ENCODE measurements at regions not wholly inside any gene's neighbourhood (a gene's known extent, or its start where the extent isn't known, plus 50 kb on each side); places are given as distances from the start of the nearest gene placed in this dataset.

DNA sequence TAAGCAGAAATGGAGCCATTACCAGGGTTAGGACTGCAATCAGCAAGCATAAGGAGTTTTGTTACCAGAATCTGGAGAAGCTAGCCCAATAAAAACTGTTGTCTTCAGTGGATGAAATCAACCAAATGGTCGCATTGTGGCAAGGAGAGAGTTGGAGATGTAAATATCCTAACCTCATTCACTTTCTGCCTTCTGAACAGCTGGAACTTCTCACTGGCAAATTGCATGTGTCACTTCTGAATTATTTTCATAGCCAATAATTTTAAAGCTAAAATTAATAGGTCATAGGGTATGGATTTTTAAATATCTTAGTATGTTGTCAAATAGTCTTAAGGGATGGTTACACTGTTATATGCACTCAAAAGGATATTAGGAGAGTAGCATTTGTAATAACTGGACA, 121.6 kb downstream of the SUCNR1 start:
- DNase-seq, result no peak

DNA sequence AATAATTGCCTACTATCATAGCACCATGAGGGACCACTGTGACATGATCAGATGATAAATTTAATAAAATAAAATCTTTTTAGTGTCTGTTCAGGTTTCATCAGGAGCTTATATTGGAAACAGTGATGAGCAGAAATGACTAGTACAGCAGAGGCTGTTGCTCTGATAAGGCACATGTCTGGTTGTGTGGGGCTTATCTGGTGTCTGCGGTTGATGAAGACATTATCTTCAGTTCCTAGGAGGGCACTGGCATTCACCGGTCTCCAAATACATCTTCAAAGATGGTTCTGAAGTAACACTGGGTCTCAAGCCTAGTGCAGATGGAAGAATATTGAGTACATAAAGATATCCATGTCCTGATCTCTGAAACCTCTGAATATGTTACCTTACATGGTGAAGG, 125.3 kb downstream of the SUCNR1 start:
- no peak for DNase-seq

DNA sequence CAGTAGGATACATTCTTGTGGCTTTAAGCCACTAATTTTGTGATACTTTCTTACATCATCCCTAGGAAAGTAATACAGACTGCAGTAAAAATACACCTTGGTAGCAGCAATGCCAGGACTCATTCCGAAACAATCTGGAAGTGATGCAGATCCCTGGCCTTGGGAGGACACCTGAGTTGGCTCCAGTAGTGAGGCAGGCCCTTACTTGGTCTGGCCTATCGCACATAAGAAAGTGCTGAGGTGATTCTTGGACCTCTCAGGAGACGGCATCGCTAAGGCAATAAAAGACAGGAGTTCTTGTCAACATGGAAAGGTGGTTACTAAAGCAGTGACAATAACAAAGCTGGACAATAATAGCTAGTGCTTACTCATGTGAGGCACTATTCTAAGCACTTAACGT, 126.5 kb downstream of the SUCNR1 start:
- DNase-seq, result no peak

DNA sequence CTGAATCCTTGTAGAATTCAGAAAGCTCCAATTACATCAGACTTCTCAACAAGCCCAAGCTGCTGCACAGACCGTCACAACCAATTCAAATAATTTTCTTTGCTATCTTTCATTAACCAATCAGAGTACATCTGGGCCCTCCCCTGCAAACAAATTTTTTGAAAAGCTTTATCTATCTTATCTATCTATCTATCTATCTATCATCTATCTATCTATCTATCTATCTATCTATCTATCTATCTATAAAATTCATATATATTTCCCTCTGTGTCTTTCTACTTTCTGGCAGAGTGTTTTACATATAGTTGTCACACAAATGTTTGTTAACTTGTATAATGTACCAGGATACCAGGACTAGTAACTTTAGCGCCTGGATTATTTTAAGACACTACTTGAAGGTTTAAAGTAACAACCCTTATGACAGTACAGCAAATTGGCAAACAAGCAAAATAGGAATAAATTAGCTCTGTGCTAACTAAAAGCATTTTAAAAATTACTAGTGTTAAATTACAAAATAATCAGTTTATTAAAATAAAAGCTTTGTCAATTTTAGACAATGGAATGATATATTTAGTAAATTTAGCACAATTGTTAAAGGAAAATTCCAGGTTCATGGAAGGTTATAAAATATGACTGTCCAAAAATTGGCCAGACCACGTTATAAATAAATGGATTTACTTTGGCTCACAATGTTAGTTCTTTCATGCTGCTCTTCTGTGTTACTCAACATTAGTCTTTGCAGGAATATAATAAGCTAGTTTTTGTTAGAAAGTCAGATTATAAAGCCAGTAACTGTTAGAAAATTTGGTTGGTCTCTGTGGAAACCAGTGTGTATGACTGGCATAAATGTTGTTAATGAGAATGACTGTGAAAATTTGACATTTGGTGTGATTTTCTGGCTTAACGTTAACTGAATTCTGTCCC, 138.6 kb downstream of the SUCNR1 start:
- DNase-seq, result no peak

DNA sequence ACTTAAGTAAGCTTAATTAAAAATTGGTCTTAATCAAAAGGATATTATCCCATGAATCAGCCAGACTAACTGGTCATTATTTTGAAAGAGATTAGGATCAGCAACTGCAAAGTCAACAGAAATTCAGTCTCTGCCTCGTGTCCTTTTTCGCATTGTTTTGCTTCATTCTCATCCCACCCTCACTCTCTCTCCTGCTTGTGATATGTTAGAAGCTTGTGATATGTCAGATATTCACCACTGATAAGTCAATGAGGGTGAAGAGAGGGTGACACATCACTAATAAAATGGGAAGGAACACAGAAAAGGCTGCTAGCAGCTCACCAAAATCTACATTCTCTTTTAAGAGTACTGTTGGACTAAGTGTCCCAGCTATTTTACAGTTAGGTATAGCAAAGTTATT, 146.1 kb downstream of the SUCNR1 start:
- no peak for DNase-seq

DNA sequence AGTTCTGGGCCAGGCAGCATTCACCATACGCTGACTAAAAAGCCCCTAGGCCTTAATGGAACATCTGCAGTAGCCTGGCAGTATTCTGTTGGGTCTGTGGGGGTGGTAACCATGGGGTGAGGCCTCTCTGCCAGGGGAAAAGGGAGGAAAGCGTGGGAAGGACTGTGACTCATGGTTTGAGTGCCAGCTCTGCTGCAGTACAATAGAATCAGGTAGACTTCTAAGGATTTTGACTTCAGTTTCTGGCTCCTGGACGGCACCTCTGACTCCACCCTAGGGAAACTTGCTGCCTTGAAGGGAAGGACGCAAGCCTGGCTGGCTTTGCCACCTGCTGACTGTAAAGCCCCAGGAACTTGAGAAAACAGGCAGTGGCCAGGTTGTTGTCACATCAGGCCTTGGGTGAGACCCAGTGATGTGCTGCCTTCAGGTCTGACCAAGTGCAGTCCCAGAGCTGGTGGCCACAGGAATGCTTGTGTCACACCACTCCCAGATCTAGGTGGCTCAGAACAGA, 148.6 kb downstream of the SUCNR1 start:
- DNase-seq, result no peak

DNA sequence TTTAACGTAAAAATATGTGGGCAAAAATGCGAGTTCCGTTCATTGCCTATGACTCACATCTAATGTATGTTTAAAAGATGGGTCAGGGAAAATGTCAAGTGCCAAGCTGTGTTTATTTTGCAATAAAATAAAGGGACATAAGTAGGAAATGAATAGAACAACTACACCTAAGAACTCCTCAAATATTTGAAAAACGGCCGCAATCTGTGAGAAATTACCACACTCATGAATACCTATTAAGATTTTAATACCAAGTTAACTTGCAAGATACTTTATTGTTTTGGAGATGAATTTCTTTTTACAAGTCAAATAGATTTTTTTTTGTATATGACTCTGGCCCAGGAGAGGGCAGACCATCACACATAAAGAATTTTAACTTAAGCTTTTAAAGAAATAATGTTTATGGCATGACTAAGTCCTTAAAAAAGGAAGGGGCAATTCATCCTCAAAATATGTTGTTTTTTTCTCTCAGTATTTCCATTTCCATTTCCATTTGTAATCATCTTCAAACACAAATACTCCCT, 152.7 kb downstream of the SUCNR1 start:
- no peak for DNase-seq

DNA sequence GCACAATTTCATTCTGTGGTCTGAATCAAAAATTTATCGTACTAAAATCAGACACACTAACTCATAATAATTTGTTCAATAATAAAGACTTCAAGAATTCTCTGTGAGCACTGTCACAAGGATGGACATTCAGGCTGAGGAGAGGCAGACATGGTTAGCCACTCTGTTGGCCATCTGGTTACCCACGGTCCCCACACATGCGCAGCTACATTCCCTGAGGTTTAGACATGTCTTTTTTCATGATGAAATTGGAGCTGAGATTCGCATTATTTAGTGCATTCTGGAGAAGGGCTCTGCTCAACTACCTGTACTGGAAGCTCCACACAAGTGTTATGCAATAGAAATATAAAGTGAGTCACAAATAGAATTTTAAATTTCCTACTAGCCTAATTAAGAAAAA, 156.9 kb downstream of the SUCNR1 start:
- no peak for DNase-seq

DNA sequence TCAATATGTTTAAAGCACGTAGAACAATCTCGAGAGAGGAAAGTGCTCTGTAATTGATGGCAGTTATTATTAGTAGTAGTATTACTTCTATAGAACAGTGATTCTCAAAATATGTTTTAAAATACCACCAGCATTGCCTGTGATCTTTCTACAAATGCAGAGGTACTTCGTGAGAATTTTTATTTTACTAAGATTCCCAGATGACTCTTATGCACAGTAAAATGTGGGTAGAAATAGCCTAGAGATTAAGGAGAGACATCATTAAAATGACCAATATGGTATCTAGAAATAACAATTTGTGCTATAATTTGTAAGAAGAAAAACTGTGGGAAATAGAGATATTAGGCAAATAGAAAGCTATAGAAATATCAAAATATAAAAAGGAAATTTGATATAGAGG, 157.9 kb downstream of the SUCNR1 start:
- DNase-seq, result no peak

DNA sequence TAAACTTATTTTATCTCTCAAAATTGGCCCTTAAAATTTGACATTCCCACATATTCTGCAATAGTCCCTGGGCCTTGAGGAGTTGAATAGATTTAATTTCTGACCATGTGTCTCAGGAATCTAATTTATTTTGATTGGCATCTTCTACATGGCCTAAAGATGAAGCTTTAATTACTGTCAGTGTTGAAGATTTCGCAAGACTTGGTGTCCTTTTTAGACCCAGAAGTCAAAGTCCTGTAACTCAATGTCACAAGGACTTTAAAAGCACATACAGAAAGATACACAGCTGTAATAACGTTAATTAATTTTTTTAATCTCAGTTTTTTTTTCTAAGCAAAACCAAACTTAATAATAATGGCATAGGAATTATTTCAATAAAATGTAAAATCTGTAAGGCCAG, 163.9 kb downstream of the SUCNR1 start:
- no peak for DNase-seq

DNA sequence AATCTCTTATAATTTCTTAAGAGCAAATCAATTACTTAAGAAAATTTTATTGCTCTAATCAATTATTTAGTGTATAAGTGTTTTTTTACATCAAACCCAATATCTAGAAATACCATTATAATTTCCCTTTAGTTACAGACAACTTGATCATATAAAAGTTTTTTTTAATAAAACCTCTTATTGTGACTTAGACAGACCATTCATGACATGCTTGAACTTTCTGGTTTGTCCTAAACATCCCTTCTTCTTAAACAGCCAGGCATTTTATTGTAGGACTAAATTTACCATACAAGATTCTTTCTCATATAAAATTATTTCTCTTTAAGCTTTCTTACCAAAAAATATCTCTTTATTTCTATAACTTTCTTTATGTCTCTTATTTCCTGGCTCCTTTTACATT, 164.5 kb downstream of the SUCNR1 start:
- no peak for DNase-seq

DNA sequence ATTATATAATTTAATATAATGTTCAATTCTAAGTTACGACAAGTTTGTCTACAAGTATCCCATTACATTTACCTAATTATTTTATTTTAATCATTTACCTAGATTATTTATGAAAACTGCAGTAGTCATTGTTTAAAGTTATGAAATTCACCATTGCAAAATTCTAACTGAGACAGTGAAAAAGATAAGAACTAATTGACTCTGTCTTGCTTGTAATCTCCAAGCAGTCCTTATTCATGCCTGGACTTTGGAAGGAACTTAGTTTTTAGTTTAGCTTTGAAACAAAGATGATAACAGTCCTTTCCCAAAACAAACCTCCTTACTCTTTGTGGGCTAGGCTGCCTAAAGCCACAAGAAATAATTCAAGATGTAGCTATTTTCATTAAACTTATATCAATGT, 165.0 kb downstream of the SUCNR1 start:
- no peak for DNase-seq

DNA sequence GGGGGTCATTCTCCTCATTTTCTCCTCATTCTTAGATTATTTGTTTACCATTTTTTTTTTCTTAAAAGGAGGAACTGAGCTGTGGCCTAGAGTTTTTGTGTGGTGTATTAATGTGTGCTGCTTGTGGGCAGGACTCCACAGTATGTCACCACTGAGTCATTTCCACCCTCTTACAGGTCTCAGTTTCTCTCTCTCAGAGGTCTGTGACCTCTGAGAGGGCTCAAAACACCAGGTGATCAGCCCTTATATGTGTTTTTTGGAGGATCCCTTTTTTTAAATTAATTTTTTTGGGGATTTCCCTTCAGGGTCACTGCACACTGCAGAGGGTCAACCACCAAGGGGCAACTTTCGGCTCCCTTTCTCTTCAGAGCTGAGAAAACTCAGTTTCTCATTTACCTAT, 166.4 kb downstream of the SUCNR1 start:
- no peak for DNase-seq

DNA sequence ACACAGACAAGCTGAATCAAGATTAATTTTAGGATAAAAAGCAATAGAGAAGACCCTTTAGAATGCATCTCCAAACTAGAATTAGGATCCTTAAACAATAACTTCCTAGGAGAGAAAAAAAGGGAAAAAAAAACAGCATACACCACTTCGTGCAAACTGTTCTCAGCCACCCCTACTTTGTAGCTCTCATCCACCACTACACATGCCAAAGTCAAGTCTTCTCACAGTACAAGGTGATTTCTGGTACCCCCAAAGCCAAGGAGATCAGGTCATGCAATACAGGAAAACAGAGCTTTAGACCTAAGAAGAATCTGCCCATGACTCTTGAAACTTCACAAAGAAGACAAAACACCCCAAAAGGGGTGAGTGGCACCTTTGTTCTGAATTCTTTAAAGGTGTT, 166.9 kb downstream of the SUCNR1 start:
- DNase-seq, result no peak

DNA sequence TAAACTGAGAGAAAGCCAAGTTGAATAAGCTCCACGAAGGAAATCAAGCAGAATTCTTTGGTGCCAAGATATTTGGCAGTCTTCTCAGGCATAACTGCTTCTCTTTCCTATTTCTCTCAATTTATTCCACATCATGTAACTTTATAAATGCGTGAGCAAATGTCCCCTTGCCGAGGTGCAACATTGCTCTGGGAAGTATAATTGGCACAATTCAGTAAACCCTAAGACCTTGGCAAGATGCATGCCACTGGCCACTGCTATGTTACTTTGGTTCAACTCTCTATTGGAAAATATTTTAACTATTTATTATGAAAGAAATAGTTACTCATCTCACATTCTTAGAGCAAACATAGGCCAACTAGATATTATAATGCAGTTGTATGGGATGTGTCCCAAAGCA, 170.2 kb downstream of the SUCNR1 start:
- no peak for DNase-seq

DNA sequence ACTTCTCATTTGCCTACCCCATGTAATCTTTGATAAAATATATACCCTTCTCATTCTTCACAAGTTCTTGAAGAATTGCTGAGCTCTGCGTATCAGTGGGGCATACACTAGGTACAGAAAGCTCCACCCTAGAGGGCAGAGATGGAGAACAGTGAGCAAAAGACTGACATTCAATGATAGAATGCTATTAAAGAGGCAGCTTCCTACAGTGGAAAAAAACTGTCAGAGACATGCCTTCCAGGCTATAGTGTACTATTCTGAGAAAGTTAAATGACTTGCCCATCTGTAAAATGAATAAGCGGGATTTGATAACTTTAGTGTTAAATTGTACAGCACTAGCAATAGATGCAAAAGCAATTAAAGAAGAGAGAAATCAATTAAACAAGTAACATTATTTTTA, 172.8 kb downstream of the SUCNR1 start:
- no peak for DNase-seq

DNA sequence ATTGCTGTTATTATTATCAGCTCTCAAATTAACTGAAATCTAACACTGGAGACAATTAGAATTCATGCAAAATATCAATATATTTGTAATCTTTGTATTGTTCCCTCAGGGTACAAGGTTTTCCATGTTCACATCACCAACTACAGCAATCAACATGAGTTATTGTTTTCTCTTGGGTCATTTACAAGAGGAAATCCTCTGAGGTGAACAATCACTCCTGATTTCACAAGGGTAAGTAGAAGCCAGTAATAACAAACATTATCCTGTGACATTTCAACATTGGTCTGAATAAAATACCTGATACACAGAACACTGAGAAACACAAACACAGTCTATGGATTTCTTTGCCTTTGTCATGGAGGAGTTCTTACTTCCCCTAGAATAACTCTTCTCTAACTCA, 174.0 kb downstream of the SUCNR1 start:
- no peak for DNase-seq

DNA sequence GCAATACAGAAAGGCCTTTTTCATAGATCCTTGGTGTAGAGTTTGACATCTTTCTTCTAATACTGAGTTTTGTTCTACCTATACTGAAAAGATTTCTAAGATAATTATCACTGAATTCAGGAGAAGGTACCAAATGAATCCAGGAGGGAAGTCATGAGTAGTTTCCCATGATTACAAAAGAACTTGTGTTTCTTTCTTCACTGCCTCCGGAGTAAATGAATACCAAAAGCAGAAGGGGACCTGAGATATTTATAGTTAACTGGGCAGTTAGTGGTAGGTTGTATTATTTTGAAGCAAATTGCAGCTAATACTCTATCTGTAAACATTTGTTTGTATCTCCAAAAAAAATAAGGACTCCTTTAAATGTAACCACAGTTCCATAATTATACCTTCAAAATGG, 175.4 kb downstream of the SUCNR1 start:
- DNase-seq, result no peak

DNA sequence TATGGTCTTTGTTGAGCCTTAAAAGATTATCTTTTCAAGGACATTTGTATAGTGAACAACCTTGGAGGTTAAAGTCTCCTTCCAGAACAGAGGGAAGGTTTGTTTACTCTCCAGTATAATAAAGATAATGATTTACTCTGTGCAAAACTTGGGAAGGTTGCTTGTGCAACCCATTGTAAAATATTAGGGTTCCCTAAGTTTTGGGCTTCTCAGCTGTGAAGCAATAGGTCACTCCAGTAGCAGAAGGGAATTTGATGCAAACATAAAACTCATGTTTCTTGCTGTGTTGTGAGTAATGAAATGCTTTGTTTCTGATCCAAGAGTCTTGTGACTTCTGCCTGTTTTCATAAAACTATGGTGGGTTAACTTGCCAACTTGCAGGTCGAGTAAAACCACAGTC, 177.5 kb downstream of the SUCNR1 start:
- no peak for DNase-seq

DNA sequence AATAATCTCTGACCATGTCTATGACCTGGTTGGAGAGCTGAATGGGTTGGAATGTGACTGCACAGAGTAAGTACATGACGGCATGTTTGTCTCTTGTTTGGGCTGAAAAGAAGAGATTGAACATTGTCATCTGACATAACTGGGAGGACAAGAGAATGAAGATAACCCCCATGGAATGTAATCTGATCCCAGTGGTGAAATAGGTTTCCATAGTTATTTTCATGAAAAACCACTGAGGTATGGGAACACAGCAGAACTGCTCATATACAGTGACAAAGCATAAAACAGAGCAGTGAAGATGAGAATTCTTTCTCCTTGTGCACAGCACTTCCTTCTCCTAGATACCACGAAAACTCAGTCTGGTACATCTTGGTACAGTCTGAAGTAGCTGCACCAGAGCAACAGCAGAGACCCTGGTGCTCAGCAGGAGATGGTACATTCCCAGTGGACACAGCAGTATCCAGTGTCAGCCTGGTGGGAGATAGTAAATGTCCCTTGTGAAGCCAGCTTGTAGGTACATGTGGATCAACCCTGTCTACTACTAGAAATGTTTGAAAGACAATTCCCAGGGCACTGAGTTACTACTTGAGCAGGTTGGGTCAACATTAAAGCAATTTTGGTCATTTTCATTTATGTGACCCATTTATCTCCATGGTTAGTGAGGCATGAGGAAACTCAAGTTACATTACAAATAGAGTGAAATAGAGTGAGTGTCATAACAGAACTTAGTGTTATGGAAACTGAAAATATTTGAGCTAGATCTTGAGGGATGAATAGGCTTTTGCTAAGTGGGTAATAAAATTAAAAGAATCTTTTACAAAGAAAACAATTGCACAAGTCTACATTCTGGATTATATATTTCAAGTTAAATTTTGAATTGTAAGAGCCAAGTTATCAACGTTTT, 178.3 kb downstream of the SUCNR1 start:
- DNase-seq, result no peak

DNA sequence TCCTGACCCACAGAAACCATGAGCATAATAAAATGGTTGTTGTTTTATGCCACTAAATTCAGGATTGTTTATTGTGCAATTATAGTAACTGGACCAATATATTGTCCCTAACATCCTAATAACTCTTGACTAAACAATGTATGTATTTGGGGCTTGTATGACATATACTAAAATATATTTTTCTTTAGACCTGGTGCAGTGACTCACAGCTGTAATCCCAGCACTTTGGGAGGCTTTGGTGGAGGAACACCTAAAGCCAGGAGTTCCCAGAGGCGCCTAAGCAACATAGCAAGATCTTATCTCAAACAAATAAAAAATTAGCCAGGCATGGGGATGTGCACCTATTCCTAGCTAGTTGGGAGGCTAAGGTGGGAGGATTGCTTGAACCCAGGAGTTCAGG, 180.4 kb downstream of the SUCNR1 start:
- DNase-seq, result no peak

DNA sequence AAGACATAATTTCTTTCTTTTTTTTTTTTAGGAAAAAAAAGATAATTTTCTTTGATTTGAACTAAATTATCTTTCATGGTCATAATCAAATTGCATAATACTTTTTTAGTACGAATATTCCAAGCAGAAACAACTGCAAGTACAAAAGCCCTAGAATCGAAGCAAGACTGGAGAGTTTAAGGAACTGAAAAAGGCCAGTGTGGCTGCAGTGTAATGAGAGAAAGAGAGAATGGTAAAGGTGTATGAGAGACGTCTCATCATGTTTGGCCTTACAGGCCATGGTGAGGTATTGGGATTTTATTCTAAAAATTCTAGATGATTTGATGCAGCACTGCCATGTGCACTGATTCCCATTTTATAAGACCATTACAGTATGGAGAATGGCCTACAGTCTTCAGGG, 180.9 kb downstream of the SUCNR1 start:
- no peak for DNase-seq

DNA sequence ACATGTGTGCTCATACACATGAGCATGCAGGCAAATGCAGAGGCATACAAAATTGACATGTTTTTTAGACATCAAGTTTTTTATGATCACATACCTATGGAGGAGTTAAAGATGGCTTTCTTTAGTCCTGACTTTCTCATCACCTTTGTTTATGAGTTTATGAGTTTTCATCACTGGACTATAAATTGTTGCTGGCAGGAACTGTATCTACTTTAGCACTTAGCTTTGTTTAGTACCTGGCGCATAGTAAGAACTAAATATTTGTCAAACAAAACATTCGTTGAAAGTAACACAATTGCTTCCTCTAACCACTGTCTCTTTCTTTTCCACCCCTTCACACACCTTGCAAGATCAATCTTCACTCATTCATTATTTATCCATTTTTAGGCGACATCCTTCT, 182.6 kb downstream of the SUCNR1 start:
- DNase-seq, result no peak

DNA sequence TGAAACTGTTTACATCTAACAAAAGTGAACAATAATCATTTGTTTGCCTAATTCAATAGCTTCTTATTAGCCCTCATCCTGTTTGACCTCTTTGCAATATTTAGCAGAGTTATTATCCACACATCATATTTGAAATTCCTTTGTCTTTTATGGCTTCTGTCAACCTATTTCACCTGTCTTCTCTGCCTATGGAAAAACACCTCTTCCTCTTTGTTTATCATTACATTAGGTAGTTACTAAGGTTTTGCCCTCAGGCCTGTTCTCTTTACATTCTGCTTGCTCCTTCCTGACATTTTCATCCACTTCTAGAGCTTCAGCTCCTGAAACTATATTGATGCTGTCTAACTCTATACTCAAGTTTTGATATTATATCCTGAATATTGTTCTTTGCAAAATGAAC, 183.0 kb downstream of the SUCNR1 start:
- no peak for DNase-seq

All from NCI-H1694 treated with DMSO at 0.1 percent for 48 hours (cell line).